Left lung (tissue), 4 donors: ENCODE measurements at regions not wholly inside any gene's neighbourhood (a gene's known extent, or its start where the extent isn't known, plus 50 kb on each side); places are given as distances from the start of the nearest gene placed in this dataset.

Experiments used
- ATAC-seq: fragments of 200-7000 bp; cut with Tn5 transposase; one replicate; pipeline ENCODE4 v1.9.1; 2020; ENCODE audit warnings: moderate library complexity
- DNase-seq, 4 donors: peaks; one replicate each; pipeline ENCODE4 v3.0.0-alpha.2; 2013 to 2020
- H3K27ac ChIP-seq, 2 donors: fragments of 200-600 bp; sonication (generic) in 1 of 2; one replicate each; pipeline versions ENCODE4 v1.5.0 to v1.8.0; 2020 to 2021
- H3K27me3 ChIP-seq, 2 donors: fragments of 200-600 bp; sonication (generic) in 1 of 2; one replicate each; pipeline versions ENCODE4 v1.5.0 to v1.8.0; 2020 to 2021
- H3K36me3 ChIP-seq, 2 donors: fragments of 200-600 bp; sonication (generic) in 1 of 2; one replicate each; pipeline versions ENCODE4 v1.5.0 to v1.8.0; 2020 to 2021
- H3K4me1 ChIP-seq, 2 donors: fragments of 200-600 bp; one replicate each; pipeline ENCODE4 v1.8.0; 2021
- H3K4me3 ChIP-seq, 2 donors: fragments of 200-600 bp; sonication (generic) in 1 of 2; one replicate each; pipeline versions ENCODE4 v1.5.0 to v1.8.0; 2020 to 2021; ENCODE audit warnings: mild to moderate bottlenecking in 1 of 2
- H3K9me3 ChIP-seq, 2 donors: fragments of 200-600 bp; sonication (generic) in 1 of 2; one replicate each; pipeline versions ENCODE4 v1.5.0 to v1.8.0; 2020 to 2021
- CTCF ChIP-seq, 2 donors: fragments of 200-600 bp; sonication (generic) in 1 of 2; IDR thresholded peaks; one replicate each; pipeline versions ENCODE4 v1.5.0 to v1.8.0; 2021; ENCODE audit warnings: antibody characterized with exemption in 2 of 2
- intact Hi-C, 2 donors: fragments of 100-400 bp; cut with DNase I; formaldehyde crosslinking; loops; one replicate each; pipeline versions ENCODE4 v1.11.2 to v1.14.2; 2022
- donor health status: DM: no; HTN: yes; CAD: no.
- donor health status: DM: no; HTN: no; CAD: no.

GRCh38 chr4:14810121-14810520 lies 192.2 kb upstream of the CPEB2 start:
- ATAC-seq (no peak), DNase-seq (no peak)
- no peak overlapping the region for H3K4me3 ChIP-seq
- H3K27me3 ChIP-seq: no peaks in the 10 kb centered on the region
- no peak overlapping the region for H3K27ac ChIP-seq
- H3K9me3 ChIP-seq: no peaks in the 10 kb centered on the region
- H3K4me1 ChIP-seq: no peaks in the 10 kb centered on the region
- intact Hi-C loops: no loop called here
- TF ChIP-seq CTCF (IDR thresholded peaks at IDR 0.05): no peak
- H3K36me3 ChIP-seq: no peaks in the 10 kb centered on the region

- DNase-seq (no peak), ATAC-seq (no peak)
- Histone ChIP-seq H3K27me3 (no peaks in the 10 kb centered on the region), H3K27ac (no peak overlapping the region), H3K4me3 (no peak overlapping the region), H3K36me3 (no peaks in the 10 kb centered on the region), H3K4me1 (no peaks in the 10 kb centered on the region), H3K9me3 (no peaks in the 10 kb centered on the region)
- no peak for TF ChIP-seq CTCF (IDR thresholded peaks at IDR 0.05)
- intact Hi-C loops: no loop called here
These were observed 191.7 kb upstream of the CPEB2 start for GRCh38 chr4:14810568-14810967.

- DNase-seq (no peak), ATAC-seq (no peak)
- Histone ChIP-seq H3K9me3 (no peaks in the 10 kb centered on the region), H3K4me1 (no peaks in the 10 kb centered on the region), H3K4me3 (no peak overlapping the region), H3K36me3 (no peaks in the 10 kb centered on the region), H3K27me3 (no peaks in the 10 kb centered on the region), H3K27ac (no peak overlapping the region)
- intact Hi-C loops: no loop called here
- no peak for TF ChIP-seq CTCF (IDR thresholded peaks at IDR 0.05)
These were observed 190.2 kb upstream of the CPEB2 start for GRCh38 chr4:14812101-14812500.

- DNase-seq (no peak), ATAC-seq (no peak)
- intact Hi-C loops: no loop called here
- no peaks in the 10 kb centered on the region for H3K27me3 ChIP-seq
- no peak for TF ChIP-seq CTCF (IDR thresholded peaks at IDR 0.05)
- no peaks in the 10 kb centered on the region for H3K4me1 ChIP-seq
- no peaks in the 10 kb centered on the region for H3K9me3 ChIP-seq
- H3K4me3 ChIP-seq: no peak overlapping the region
- no peaks in the 10 kb centered on the region for H3K36me3 ChIP-seq
- H3K27ac ChIP-seq: no peak overlapping the region
These were observed 185.5 kb upstream of the CPEB2 start for GRCh38 chr4:14816623-14817261.

GRCh38 chr4:14824189-14824588 lies 178.1 kb upstream of the CPEB2 start:
- Histone ChIP-seq H3K9me3 (no peaks in the 10 kb centered on the region), H3K4me1 (no peaks in the 10 kb centered on the region), H3K36me3 (no peaks in the 10 kb centered on the region), H3K4me3 (no peak overlapping the region), H3K27me3 (no peaks in the 10 kb centered on the region), H3K27ac (no peak overlapping the region)
- TF ChIP-seq CTCF (IDR thresholded peaks at IDR 0.05): no peak
- ATAC-seq (no peak), DNase-seq (no peak)
- intact Hi-C loops: no loop called here
